HL-60 (cell line): ENCODE measurements at regions not wholly inside any gene's neighbourhood (a gene's known extent, or its start where the extent isn't known, plus 50 kb on each side); places are given as distances from the start of the nearest gene placed in this dataset.

ENCODE experiments used
- POLR2AphosphoS5 ChIP-seq: IDR thresholded peaks from 2 replicates; pipeline ENCODE4 v1.6.1; 2012; ENCODE audit warnings: low read depth
- REST ChIP-seq: IDR thresholded peaks from 2 replicates; pipeline ENCODE4 v1.6.1; 2012; ENCODE audit warnings: low read depth; ENCODE audit not compliant: insufficient replicate concordance
- SPI1 ChIP-seq: IDR thresholded peaks from 2 replicates; pipeline ENCODE4 v1.6.1; 2012; ENCODE audit warnings: low read depth, mild to moderate bottlenecking, borderline replicate concordance
- TF ChIP-seq, protein P1 (sequence below): IDR thresholded peaks from one replicate; pipeline ENCODE4 v1.5.1; 2011; ENCODE audit warnings: low read length, control low read depth, inconsistent platforms; ENCODE audit not compliant: insufficient read depth

DNA sequence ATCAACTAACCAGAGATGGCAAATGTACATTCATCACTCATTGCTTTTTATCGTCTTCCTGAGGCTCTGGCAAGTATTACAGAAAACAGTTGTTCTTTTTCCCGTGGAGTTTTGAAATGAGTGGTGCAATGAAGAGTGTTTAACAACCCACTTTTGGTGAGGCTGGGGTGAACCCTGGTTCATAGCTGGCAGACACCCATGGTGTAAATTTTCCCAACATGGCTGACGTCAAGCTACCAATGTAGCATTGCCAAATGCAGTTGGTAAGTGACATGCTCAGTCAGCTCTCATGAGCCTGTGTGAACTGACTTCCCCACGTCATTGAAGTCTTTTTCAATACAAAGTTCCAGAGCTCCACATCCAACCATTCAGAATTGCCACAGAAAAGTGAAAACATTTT lies 386.2 kb downstream of the TMEM114 start:
- TF ChIP-seq, protein P1, sequence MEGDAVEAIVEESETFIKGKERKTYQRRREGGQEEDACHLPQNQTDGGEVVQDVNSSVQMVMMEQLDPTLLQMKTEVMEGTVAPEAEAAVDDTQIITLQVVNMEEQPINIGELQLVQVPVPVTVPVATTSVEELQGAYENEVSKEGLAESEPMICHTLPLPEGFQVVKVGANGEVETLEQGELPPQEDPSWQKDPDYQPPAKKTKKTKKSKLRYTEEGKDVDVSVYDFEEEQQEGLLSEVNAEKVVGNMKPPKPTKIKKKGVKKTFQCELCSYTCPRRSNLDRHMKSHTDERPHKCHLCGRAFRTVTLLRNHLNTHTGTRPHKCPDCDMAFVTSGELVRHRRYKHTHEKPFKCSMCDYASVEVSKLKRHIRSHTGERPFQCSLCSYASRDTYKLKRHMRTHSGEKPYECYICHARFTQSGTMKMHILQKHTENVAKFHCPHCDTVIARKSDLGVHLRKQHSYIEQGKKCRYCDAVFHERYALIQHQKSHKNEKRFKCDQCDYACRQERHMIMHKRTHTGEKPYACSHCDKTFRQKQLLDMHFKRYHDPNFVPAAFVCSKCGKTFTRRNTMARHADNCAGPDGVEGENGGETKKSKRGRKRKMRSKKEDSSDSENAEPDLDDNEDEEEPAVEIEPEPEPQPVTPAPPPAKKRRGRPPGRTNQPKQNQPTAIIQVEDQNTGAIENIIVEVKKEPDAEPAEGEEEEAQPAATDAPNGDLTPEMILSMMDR: no peak
- TF ChIP-seq REST: no peak
- no peak for TF ChIP-seq POLR2AphosphoS5
- TF ChIP-seq SPI1: no peak
